Caki2 (cell line): ENCODE measurements at regions not wholly inside any gene's neighbourhood (a gene's known extent, or its start where the extent isn't known, plus 50 kb on each side); places are given as distances from the start of the nearest gene placed in this dataset.

ENCODE experiments used
- DNase-seq: peaks from one replicate; pipeline ENCODE4 v3.0.0-alpha.2; 2015; ENCODE audit warnings: low read depth
- in situ Hi-C: cut with HindIII; loops from 2 replicates; pipeline ENCODE4 v1.10.0; 2016; ENCODE audit warnings: low sequenced_read_pairs, low pct_unique_long_range_greater_than_20kb, mixed read lengths

- in situ Hi-C loops = no loop called here
- no peak for DNase-seq
These were observed 289.2 kb downstream of the KLF12 start for GRCh38 chr13:73844986-73845385.

GRCh38 chr13:73842626-73843025, 291.6 kb downstream of the KLF12 start:
- in situ Hi-C loops = no loop called here
- no peak for DNase-seq

- in situ Hi-C loops = no loop called here
- no peak for DNase-seq
These were observed 292.0 kb downstream of the KLF12 start for GRCh38 chr13:73842184-73842583.

GRCh38 chr13:73837147-73837546, 297.1 kb downstream of the KLF12 start:
- DNase-seq = no peak
- in situ Hi-C loops = no loop called here

- peak; percentile 28 for DNase-seq
- in situ Hi-C loops = no loop called here
These were observed 299.0 kb downstream of the KLF12 start for GRCh38 chr13:73835138-73835721.

GRCh38 chr13:73833325-73834070, 300.7 kb downstream of the KLF12 start:
- DNase-seq = no peak
- in situ Hi-C loops = no loop called here

- in situ Hi-C loops = no loop called here
- DNase-seq = no peak
These were observed 301.4 kb downstream of the KLF12 start for GRCh38 chr13:73832825-73833224.

- no peak for DNase-seq
- in situ Hi-C loops = no loop called here
These were observed 302.0 kb downstream of the KLF12 start for GRCh38 chr13:73832128-73832588.

GRCh38 chr13:73829416-73829815, 304.8 kb downstream of the KLF12 start:
- in situ Hi-C loops = no loop called here
- no peak for DNase-seq

- DNase-seq = no peak
- in situ Hi-C loops = no loop called here
These were observed 305.4 kb downstream of the KLF12 start for GRCh38 chr13:73828811-73829210.

GRCh38 chr13:73827434-73827833, 306.8 kb downstream of the KLF12 start:
- no peak for DNase-seq
- in situ Hi-C loops = no loop called here

- in situ Hi-C loops = no loop called here
These were observed 309.1 kb downstream of the KLF12 start for GRCh38 chr13:73825143-73825542.

GRCh38 chr13:73822668-73823592, 311.3 kb downstream of the KLF12 start:
- DNase-seq = no peak
- in situ Hi-C loops = no loop called here

More at GRCh38 chr13:73825143-73825542, 309.1 kb downstream of the KLF12 start:
- DNase-seq = no peak

GRCh38 chr13:73820688-73821087, 313.5 kb downstream of the KLF12 start:
- no peak for DNase-seq
- in situ Hi-C loops = no loop called here

- in situ Hi-C loops = no loop called here
- no peak for DNase-seq
These were observed 313.9 kb downstream of the KLF12 start for GRCh38 chr13:73820285-73820684.

- in situ Hi-C loops = no loop called here
- no peak for DNase-seq
These were observed 314.5 kb downstream of the KLF12 start for GRCh38 chr13:73819711-73820110.

GRCh38 chr13:73816702-73817101, 317.5 kb downstream of the KLF12 start:
- DNase-seq = no peak

GRCh38 chr13:73815796-73816195, 318.4 kb downstream of the KLF12 start:
- DNase-seq = no peak
- in situ Hi-C loops = no loop called here

More at GRCh38 chr13:73816702-73817101, 317.5 kb downstream of the KLF12 start:
- in situ Hi-C loops = no loop called here

- in situ Hi-C loops = no loop called here
These were observed 323.6 kb downstream of the KLF12 start for GRCh38 chr13:73810647-73811046.

More at GRCh38 chr13:73810647-73811046, 323.6 kb downstream of the KLF12 start:
- no peak for DNase-seq
